GM19238 (cell line): ENCODE measurements at regions not wholly inside any gene's neighbourhood (a gene's known extent, or its start where the extent isn't known, plus 50 kb on each side); places are given as distances from the start of the nearest gene placed in this dataset.
"Not testable (repeated sequence)": the region's sequence is repeated elsewhere in the genome, so short reads cannot be mapped to it uniquely, and the experiment has no call there.

Experiments used
- DNase-seq: peaks from one replicate; pipeline ENCODE4 v3.0.0; 2011; ENCODE audit warnings: low spot score; ENCODE audit not compliant: insufficient read length

DNA sequence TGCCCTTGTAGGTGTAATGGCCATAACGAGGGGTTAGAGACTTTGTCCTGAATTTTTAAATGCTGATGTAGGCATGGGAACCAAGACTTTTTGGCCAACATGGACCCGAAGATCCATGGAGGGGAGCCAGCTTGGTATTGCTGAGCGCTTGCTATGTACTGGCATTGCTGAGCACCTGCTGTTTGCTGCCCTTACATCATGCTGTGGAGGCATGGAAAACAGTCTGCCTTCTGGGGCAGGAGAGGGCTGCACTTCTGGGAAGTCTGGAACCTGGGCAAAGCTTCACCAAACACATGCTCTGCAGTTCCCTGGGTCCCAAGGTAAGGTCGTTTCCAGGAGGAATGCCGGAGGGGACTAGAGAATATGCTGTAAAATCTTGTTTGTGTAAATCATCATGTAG lies 86.3 kb upstream of the CNIH3 start:
- DNase-seq, result no peak

DNA sequence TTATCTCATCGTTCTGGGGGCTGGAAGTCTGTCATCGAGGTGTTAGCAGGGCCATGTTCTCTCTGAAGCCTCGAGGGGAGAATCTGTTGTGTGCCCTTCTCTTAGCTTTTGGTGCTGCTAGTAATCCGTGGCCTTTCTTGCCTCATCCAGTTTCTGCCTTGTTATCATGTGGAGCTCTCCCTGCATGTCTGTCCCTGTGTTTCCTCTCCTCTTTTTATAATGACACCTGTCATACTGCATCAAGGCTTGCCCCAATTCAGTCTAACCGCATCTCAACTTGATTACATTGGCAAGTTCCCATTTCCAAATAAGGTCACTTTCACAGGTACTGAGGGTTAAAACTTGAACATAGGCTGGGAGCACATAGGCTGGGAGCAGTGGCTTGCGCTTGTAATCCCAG lies 82.6 kb upstream of the CNIH3 start:
- DNase-seq, result no peak

- DNase-seq, result no peak
Observed at GRCh38 chr1:224534731-224535130, 81.4 kb upstream of the CNIH3 start.

DNA sequence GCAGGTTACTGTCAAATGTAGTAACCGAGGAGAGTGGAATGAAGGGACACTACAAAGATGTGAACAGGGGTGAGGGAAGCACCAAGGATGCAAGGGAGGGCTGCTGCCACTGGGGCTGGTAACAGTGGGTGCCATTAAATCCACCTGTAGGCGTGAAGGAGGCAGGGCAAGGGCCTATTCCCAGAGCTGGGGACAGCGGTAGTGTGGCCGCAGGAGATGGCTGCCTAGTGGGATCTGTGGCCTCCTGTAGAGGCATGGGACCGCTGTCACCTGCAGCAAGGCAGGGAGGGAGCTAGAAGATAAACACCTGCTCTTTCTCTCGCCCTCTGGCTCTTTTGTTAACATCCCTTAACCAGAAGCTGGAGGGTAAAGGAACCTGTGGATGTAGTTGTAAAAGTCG lies 80.5 kb upstream of the CNIH3 start:
- no peak for DNase-seq

DNA sequence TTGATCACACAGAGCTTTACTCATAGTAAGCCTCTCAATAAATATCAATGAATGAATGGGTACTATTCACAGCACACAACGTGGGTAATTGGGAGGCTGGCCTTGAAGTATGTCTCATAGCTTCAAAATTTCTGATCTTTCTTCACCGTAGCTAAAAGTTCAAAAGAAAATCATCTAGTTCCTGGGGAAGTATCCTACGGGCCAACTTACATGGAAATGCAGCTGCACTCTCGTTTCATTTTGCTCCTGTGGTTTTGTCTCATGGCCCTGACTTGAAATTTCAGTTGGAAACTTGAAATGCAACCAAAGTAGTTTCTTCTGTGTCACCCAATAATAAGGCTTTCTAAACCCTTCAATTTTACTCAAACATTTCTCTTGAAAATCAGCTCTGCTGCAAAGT lies 76.1 kb upstream of the CNIH3 start:
- DNase-seq, result no peak

- no peak for DNase-seq
Observed at GRCh38 chr1:224540535-224540934, 75.6 kb upstream of the CNIH3 start.

- DNase-seq, result no peak
Observed at GRCh38 chr1:224541072-224541790, 74.9 kb upstream of the CNIH3 start.

- no peak for DNase-seq
Observed at GRCh38 chr1:224541901-224542630, 74.1 kb upstream of the CNIH3 start.

DNA sequence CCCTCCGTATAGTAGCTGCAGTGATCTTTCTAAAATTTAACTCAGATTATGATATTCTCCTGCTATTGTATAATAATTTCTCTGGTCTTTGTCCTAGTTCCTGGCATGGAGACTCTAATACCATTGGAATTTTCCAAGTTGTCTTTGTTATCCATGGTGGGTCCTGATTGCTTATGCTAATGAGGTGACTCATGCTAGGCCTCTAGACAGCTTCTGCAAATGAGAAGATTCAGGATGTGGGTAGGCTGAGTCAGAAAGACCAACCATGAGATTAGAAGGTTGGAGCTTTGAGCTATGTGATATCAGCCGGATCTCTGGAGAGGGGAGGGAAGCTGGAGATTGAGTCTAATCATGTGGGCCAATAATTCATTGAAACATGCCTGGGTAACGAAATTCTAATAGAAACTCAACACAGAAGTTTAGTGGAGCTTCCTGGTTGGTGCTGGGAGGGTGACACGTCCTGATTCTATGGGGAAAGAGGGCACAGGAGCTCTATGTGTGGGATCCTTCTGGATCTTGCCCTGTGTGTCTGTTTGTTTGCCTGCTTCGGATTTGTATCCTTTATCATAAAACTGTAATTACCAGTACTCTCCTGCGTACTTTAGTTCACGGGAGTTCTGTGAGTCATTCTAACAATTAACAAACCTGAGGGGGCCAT lies 73.2 kb upstream of the CNIH3 start:
- no peak for DNase-seq

DNA sequence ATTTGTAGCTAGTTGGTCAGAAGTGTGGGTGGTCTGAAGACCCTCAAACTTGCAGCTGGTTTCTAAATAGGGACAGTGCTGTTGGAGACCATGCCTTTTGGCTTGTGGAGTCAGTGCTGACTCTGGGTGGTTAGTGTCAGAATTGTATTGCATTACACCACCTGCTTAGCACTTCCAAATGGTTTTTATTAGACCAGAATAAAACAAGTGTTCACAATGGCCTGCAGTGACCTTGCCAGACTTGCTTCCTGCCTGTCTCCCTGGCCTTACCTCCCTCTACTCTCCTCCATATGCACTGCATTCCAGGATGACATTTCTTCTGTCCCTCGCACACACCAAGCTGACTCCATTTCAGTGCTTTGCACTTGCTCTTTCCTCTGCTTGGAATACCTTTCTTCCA lies 72.7 kb upstream of the CNIH3 start:
- DNase-seq, result no peak

- no peak for DNase-seq
Observed at GRCh38 chr1:224544346-224545110, 71.6 kb upstream of the CNIH3 start.

- DNase-seq, result no peak
Observed at GRCh38 chr1:224545571-224545970, 70.5 kb upstream of the CNIH3 start.

DNA sequence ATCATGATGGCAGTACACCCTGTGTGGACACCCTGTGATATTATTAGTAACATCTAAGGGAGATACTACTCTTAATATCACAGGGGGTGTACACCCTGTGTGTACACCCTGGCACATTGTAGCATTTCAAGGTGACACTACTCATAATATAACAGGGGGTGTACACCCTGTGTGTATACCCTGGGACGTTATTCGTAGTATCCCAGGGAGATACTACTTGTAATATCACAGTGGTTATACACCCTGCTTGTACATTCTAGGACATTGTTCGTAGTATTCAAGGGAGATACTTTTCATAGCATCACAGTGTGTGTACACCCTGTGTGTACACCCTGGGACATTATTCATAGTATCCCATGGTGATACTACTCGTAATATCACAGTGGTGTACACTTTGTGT lies 67.4 kb upstream of the CNIH3 start:
- no peak for DNase-seq

DNA sequence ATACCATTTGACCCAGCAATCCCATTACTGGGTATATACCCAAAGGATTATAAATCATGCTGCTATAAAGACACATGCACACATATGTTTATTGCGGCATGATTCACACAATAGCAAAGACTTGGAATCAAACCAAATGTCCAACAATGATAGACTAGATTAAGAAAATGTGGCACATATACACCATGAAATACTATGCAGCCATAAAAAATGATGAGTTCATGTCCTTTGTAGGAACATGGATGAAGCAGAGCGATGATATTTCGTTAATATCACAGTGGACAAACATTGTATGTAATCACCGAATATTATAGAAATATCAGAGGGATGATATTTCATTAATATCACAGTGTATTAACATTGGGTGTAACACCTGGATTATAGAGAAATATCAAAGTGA lies 64.9 kb upstream of the CNIH3 start:
- DNase-seq, result not testable (repeated sequence)

GRCh38 chr1:224554056-224554455 lies 62.1 kb upstream of the CNIH3 start:
- no peak for DNase-seq

- DNase-seq, result no peak
Observed at GRCh38 chr1:224554620-224555259, 61.4 kb upstream of the CNIH3 start.

DNA sequence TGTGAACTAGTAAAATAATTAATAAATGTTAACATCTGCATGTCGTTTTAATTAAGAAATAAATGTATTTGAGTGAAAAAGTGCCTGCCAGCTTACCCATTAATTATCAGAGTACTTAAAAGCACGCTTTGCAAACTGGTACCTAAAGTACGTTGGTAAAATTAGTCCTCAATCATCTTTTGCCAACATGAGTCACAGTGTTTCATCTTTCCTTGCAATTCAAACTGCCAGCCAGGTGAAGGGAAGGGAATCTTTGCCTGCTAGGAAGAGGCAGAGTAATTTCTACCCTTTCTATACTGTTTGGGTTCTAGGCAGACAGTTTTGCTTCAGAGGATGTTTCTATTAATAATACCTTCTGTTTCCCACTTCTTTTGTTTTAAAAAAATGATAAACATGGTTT lies 57.2 kb upstream of the CNIH3 start:
- no peak for DNase-seq

- no peak for DNase-seq
Observed at GRCh38 chr1:224559981-224560728, 56.0 kb upstream of the CNIH3 start.

DNA sequence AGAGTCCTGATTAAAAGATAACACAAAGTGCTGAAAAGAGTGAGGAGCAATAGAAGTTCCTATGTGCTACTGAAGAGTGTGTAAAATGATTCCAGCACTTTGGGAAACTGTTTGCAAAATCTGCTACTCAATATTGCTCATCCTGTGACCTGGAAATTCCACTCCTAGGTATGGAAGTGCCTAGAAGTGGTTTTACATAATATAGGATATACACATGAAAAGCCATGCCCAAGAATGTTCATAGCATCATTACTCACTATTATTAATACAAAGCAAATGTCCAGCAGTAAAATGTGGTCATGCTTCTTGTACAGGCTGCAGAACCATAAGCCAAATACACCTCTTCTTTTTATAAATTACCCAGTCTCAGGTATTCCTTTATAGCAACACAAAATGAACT lies 53.2 kb upstream of the CNIH3 start:
- not testable (repeated sequence) for DNase-seq

- no peak for DNase-seq
Observed at GRCh38 chr1:224563666-224564065, 52.5 kb upstream of the CNIH3 start.
